Hepatocyte (in vitro differentiated cells): ENCODE measurements at regions not wholly inside any gene's neighbourhood (a gene's known extent, or its start where the extent isn't known, plus 50 kb on each side); places are given as distances from the start of the nearest gene placed in this dataset.
"Not testable (repeated sequence)": the region's sequence is repeated elsewhere in the genome, so short reads cannot be mapped to it uniquely, and the experiment has no call there.

Experiments
- EZH2 ChIP-seq: fragments of 200-600 bp; sonication (generic); IDR thresholded peaks from 2 replicates; pipeline ENCODE4 v1.6.1; 2016; ENCODE audit warnings: antibody characterized with exemption, mild to moderate bottlenecking, borderline replicate concordance
- EZH2phosphoT487 ChIP-seq: fragments of 200-600 bp; sonication (generic); IDR thresholded peaks from one replicate; pipeline ENCODE4 v1.6.1; 2018; ENCODE audit warnings: antibody characterized with exemption, mild to moderate bottlenecking, low read depth, moderate library complexity; ENCODE audit not compliant: unreplicated experiment, severe bottlenecking
- TF ChIP-seq, protein P1 (sequence below): fragments of 200-600 bp; sonication (generic); IDR thresholded peaks from 2 replicates; pipeline ENCODE4 v1.5.1; 2016; ENCODE audit warnings: antibody characterized with exemption, mild to moderate bottlenecking; ENCODE audit not compliant: poor library complexity

DNA sequence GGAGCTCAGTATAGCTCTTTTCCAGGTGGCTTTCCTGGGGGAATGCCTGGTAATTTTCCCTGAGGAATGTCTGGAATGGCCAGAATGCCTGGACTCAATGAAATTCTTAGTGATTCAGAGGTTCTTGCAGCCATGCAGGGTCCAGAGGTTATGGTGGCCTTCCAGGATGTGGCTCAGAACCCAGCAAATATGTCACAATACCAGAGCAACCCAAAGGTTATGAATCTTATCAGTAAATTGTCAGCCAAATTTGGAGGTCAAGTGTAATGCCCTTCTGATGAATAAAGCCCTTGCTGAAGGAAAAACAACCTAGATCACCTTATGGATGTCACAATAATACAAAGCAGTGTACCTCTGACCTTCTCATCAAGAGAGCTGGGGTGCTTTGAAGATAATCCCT, 100.3 kb downstream of the TMEM167A start:
- TF ChIP-seq, protein P1, sequence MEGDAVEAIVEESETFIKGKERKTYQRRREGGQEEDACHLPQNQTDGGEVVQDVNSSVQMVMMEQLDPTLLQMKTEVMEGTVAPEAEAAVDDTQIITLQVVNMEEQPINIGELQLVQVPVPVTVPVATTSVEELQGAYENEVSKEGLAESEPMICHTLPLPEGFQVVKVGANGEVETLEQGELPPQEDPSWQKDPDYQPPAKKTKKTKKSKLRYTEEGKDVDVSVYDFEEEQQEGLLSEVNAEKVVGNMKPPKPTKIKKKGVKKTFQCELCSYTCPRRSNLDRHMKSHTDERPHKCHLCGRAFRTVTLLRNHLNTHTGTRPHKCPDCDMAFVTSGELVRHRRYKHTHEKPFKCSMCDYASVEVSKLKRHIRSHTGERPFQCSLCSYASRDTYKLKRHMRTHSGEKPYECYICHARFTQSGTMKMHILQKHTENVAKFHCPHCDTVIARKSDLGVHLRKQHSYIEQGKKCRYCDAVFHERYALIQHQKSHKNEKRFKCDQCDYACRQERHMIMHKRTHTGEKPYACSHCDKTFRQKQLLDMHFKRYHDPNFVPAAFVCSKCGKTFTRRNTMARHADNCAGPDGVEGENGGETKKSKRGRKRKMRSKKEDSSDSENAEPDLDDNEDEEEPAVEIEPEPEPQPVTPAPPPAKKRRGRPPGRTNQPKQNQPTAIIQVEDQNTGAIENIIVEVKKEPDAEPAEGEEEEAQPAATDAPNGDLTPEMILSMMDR, result not testable (repeated sequence)
- not testable (repeated sequence) for TF ChIP-seq EZH2, EZH2phosphoT487
